ENCODE measurements at regions not wholly inside any gene's neighbourhood (a gene's known extent, or its start where the extent isn't known, plus 50 kb on each side); places are given as distances from the start of the nearest gene placed in this dataset.

DNA sequence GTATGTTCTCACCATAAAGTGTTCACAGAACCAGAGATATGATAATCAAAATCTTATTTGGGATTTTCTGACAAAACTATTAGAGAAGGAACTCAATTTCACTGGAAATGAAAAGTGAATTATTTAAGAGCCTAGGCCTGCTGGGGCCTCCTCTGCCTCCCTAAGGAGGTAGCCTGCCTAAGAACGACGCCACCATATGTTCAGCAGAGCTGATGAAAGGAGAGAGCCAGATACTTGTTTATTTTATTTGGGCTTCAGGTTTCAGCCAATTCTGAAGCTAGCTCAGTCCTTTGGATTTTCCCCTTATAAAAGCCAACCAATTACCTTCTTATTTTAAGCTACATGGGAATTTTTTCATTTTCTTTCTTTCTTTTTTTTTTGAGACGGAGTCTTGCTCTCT is 433.1 kb upstream of the MAP2 start:
- TF ChIP-seq, protein P1, sequence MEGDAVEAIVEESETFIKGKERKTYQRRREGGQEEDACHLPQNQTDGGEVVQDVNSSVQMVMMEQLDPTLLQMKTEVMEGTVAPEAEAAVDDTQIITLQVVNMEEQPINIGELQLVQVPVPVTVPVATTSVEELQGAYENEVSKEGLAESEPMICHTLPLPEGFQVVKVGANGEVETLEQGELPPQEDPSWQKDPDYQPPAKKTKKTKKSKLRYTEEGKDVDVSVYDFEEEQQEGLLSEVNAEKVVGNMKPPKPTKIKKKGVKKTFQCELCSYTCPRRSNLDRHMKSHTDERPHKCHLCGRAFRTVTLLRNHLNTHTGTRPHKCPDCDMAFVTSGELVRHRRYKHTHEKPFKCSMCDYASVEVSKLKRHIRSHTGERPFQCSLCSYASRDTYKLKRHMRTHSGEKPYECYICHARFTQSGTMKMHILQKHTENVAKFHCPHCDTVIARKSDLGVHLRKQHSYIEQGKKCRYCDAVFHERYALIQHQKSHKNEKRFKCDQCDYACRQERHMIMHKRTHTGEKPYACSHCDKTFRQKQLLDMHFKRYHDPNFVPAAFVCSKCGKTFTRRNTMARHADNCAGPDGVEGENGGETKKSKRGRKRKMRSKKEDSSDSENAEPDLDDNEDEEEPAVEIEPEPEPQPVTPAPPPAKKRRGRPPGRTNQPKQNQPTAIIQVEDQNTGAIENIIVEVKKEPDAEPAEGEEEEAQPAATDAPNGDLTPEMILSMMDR (IDR thresholded peaks at IDR 0.05; ENCODE audit: poor library complexity), result no peak
- no peak for TF ChIP-seq EZH2phosphoT487 (IDR thresholded peaks at IDR 0.05; ENCODE audit: low read depth, severe bottlenecking, unreplicated experiment)
